ENCODE measurements at regions not wholly inside any gene's neighbourhood (a gene's known extent, or its start where the extent isn't known, plus 50 kb on each side); places are given as distances from the start of the nearest gene placed in this dataset.

- H3K9me3 Mint-ChIP-seq (ENCODE audit: low read depth), result no peaks in the 10 kb centered on the region
- peaks cover 3% of the 10 kb centered on the region for H3K27me3 Mint-ChIP-seq
- no peak for TF ChIP-seq CTCF (IDR thresholded peaks at IDR 0.05; ENCODE audit: unreplicated experiment)
- no peak overlapping the region for H3K27ac Mint-ChIP-seq
- H3K4me3 Mint-ChIP-seq (ENCODE audit: low read depth), result no peak overlapping the region
- no peak for DNase-seq (ENCODE audit: low spot score, unreplicated experiment)
- H3K36me3 Mint-ChIP-seq (ENCODE audit: insufficient read depth), result no peaks in the 10 kb centered on the region
- H3K4me1 Mint-ChIP-seq (ENCODE audit: low read depth), result no peaks in the 10 kb centered on the region
These were observed 81.4 kb upstream of the GALNT2 start for GRCh38 chr1:229985613-229986010.

GRCh38 chr1:229986737-229987337 is 80.2 kb upstream of the GALNT2 start:
- no peak for DNase-seq (ENCODE audit: low spot score, unreplicated experiment)
- Mint-ChIP-seq H3K27ac (no peak overlapping the region), H3K36me3 (ENCODE audit: insufficient read depth) (no peaks in the 10 kb centered on the region)

GRCh38 chr1:229987953-229988352 is 79.1 kb upstream of the GALNT2 start:
- Mint-ChIP-seq H3K27ac (no peak overlapping the region), H3K9me3 (ENCODE audit: low read depth) (no peaks in the 10 kb centered on the region), H3K36me3 (ENCODE audit: insufficient read depth) (no peaks in the 10 kb centered on the region), H3K4me3 (ENCODE audit: low read depth) (no peak overlapping the region), H3K4me1 (ENCODE audit: low read depth) (no peaks in the 10 kb centered on the region), H3K27me3 (no peaks in the 10 kb centered on the region)
- no peak for DNase-seq (ENCODE audit: low spot score, unreplicated experiment)
- TF ChIP-seq CTCF (IDR thresholded peaks at IDR 0.05; ENCODE audit: unreplicated experiment), result no peak

More at GRCh38 chr1:229986737-229987337, 80.2 kb upstream of the GALNT2 start:
- no peaks in the 10 kb centered on the region for H3K4me1 Mint-ChIP-seq (ENCODE audit: low read depth)
- no peaks in the 10 kb centered on the region for H3K9me3 Mint-ChIP-seq (ENCODE audit: low read depth)
- H3K4me3 Mint-ChIP-seq (ENCODE audit: low read depth), result no peak overlapping the region
- H3K27me3 Mint-ChIP-seq, result peaks cover 3% of the 10 kb centered on the region
- no peak for TF ChIP-seq CTCF (IDR thresholded peaks at IDR 0.05; ENCODE audit: unreplicated experiment)

GRCh38 chr1:229988534-229988933 is 78.5 kb upstream of the GALNT2 start:
- H3K36me3 Mint-ChIP-seq (ENCODE audit: insufficient read depth), result no peaks in the 10 kb centered on the region
- no peak for TF ChIP-seq CTCF (IDR thresholded peaks at IDR 0.05; ENCODE audit: unreplicated experiment)

GRCh38 chr1:229989591-229990248 is 77.3 kb upstream of the GALNT2 start:
- Mint-ChIP-seq H3K36me3 (ENCODE audit: insufficient read depth) (no peaks in the 10 kb centered on the region), H3K27ac (no peak overlapping the region), H3K4me1 (ENCODE audit: low read depth) (no peaks in the 10 kb centered on the region), H3K27me3 (peaks cover 3% of the 10 kb centered on the region), H3K9me3 (ENCODE audit: low read depth) (no peaks in the 10 kb centered on the region), H3K4me3 (ENCODE audit: low read depth) (no peak overlapping the region)
- DNase-seq (ENCODE audit: low spot score, unreplicated experiment), result no peak
- TF ChIP-seq CTCF (IDR thresholded peaks at IDR 0.05; ENCODE audit: unreplicated experiment), result no peak

More at GRCh38 chr1:229988534-229988933, 78.5 kb upstream of the GALNT2 start:
- no peaks in the 10 kb centered on the region for H3K9me3 Mint-ChIP-seq (ENCODE audit: low read depth)
- H3K27ac Mint-ChIP-seq, result no peak overlapping the region
- no peak overlapping the region for H3K4me3 Mint-ChIP-seq (ENCODE audit: low read depth)
- no peaks in the 10 kb centered on the region for H3K27me3 Mint-ChIP-seq
- H3K4me1 Mint-ChIP-seq (ENCODE audit: low read depth), result no peaks in the 10 kb centered on the region
- no peak for DNase-seq (ENCODE audit: low spot score, unreplicated experiment)
